ENCODE measurements at regions not wholly inside any gene's neighbourhood (a gene's known extent, or its start where the extent isn't known, plus 50 kb on each side); places are given as distances from the start of the nearest gene placed in this dataset.

GRCh38 chr20:37638527-37638926, 55.3 kb upstream of the CTNNBL1 start:
- FAIRE-seq: no peak
- CTCF ChIA-PET: no interaction called here
- POLR2A ChIA-PET: no interaction called here

GRCh38 chr20:37636977-37637376, 56.9 kb upstream of the CTNNBL1 start:
- CTCF ChIA-PET: no interaction called here

More at GRCh38 chr20:37638527-37638926, 55.3 kb upstream of the CTNNBL1 start:
- no peaks in the 10 kb centered on the region for H3K9me1 ChIP-seq (replicated peaks; ENCODE audit: control insufficient read depth, extremely low read depth, insufficient read depth, low read length)
- no peaks in the 10 kb centered on the region for H3K79me2 ChIP-seq (ENCODE audit: control insufficient read depth, insufficient read depth, low read length)
- no peaks in the 10 kb centered on the region for H3K4me1 ChIP-seq (ENCODE audit: control insufficient read depth, extremely low read depth, insufficient read depth, low read length)
- dilution Hi-C loops (cut with MboI; ENCODE audit: extremely low pct_ligation_motif_present, low sequenced_read_pairs) (no loop called here), intact Hi-C loops (cut with micrococcal nuclease) (no loop called here)
- no peak for TF ChIP-seq JUN (IDR thresholded peaks at IDR 0.05; ENCODE audit: borderline replicate concordance, insufficient read depth, insufficient read length, low read depth)
- TF ChIP-seq EZH2 (IDR thresholded peaks at IDR 0.05; ENCODE audit: borderline replicate concordance, low read depth, low read length, severe bottlenecking): no peak
- TF ChIP-seq GATA2 (IDR thresholded peaks at IDR 0.05; ENCODE audit: insufficient read depth, insufficient read length, low read depth, low read length): no peak
- TF ChIP-seq POLR2A (IDR thresholded peaks at IDR 0.05; ENCODE audit: low read depth, low read length): no peak
- TF ChIP-seq CTCF (IDR thresholded peaks at IDR 0.05; ENCODE audit: extremely low read depth in 1 of 2, insufficient read depth in 1 of 2, low read depth in 1 of 2, low read length in 2 of 2): no peak
- no peak for TF ChIP-seq MYC (IDR thresholded peaks at IDR 0.05; ENCODE audit: low read depth, low read length)
- H3K9ac ChIP-seq (replicated peaks; ENCODE audit: extremely low read depth, insufficient read depth, low read length): no peak overlapping the region
- DNase-seq (ENCODE audit: low read depth, low spot score): no peak
- peaks cover 12 to 17% of the 10 kb centered on the region in 2 experiments for H3K27me3 ChIP-seq (ENCODE audit: control insufficient read depth in 2 of 2, insufficient read depth in 2 of 2, low read length in 2 of 2)
- H3K27ac ChIP-seq (ENCODE audit: insufficient read depth, low read depth, low read length): no peak overlapping the region
- no peak overlapping the region for H3K4me3 ChIP-seq (replicated peaks in 1 of 3; ENCODE audit: insufficient read depth in 1 of 3, low read depth in 1 of 3, low read length in 3 of 3)
- no peaks in the 10 kb centered on the region for H3K9me3 ChIP-seq (replicated peaks; ENCODE audit: control insufficient read depth, insufficient read depth, low read length)
- H4K20me1 ChIP-seq (replicated peaks; ENCODE audit: control insufficient read depth, extremely low read depth, insufficient read depth, low read length): no peaks in the 10 kb centered on the region
- H2AFZ ChIP-seq (ENCODE audit: low read depth, low read length): no peak overlapping the region
- BruUV-seq (replicated peaks): no TSS peak
- H3K4me2 ChIP-seq (ENCODE audit: insufficient read depth, low read length): no peak overlapping the region
- H3K36me3 ChIP-seq (ENCODE audit: control insufficient read depth in 2 of 2, extremely low read depth in 1 of 2, insufficient read depth in 2 of 2, low read length in 2 of 2): no peaks in the 10 kb centered on the region

More at GRCh38 chr20:37636977-37637376, 56.9 kb upstream of the CTNNBL1 start:
- dilution Hi-C loops (cut with MboI; ENCODE audit: extremely low pct_ligation_motif_present, low sequenced_read_pairs) (no loop called here), intact Hi-C loops (cut with micrococcal nuclease) (no loop called here)
- Histone ChIP-seq H3K9me1 (replicated peaks; ENCODE audit: control insufficient read depth, extremely low read depth, insufficient read depth, low read length) (no peaks in the 10 kb centered on the region), H3K79me2 (ENCODE audit: control insufficient read depth, insufficient read depth, low read length) (no peaks in the 10 kb centered on the region), H3K4me1 (ENCODE audit: control insufficient read depth, extremely low read depth, insufficient read depth, low read length) (no peaks in the 10 kb centered on the region), H2AFZ (ENCODE audit: low read depth, low read length) (no peak overlapping the region), H3K9me3 (replicated peaks; ENCODE audit: control insufficient read depth, insufficient read depth, low read length) (no peaks in the 10 kb centered on the region), H3K27me3 (ENCODE audit: control insufficient read depth in 2 of 2, insufficient read depth in 2 of 2, low read length in 2 of 2) (peaks cover 7 to 8% of the 10 kb centered on the region in 2 experiments), H4K20me1 (replicated peaks; ENCODE audit: control insufficient read depth, extremely low read depth, insufficient read depth, low read length) (no peaks in the 10 kb centered on the region), H3K9ac (replicated peaks; ENCODE audit: extremely low read depth, insufficient read depth, low read length) (no peak overlapping the region), H3K27ac (ENCODE audit: insufficient read depth, low read depth, low read length) (no peak overlapping the region), H3K4me2 (ENCODE audit: insufficient read depth, low read length) (no peak overlapping the region), H3K36me3 (ENCODE audit: control insufficient read depth in 2 of 2, extremely low read depth in 1 of 2, insufficient read depth in 2 of 2, low read length in 2 of 2) (no peaks in the 10 kb centered on the region), H3K4me3 (replicated peaks in 1 of 3; ENCODE audit: insufficient read depth in 1 of 3, low read depth in 1 of 3, low read length in 3 of 3) (no peak overlapping the region)
- TF ChIP-seq POLR2A (IDR thresholded peaks at IDR 0.05; ENCODE audit: low read depth, low read length) (no peak), EZH2 (IDR thresholded peaks at IDR 0.05; ENCODE audit: borderline replicate concordance, low read depth, low read length, severe bottlenecking) (no peak), CTCF (IDR thresholded peaks at IDR 0.05; ENCODE audit: extremely low read depth in 1 of 2, insufficient read depth in 1 of 2, low read depth in 1 of 2, low read length in 2 of 2) (no peak), POLR2AphosphoS5 (IDR thresholded peaks at IDR 0.05; ENCODE audit: insufficient read depth, low read depth, low read length) (no peak), GATA2 (IDR thresholded peaks at IDR 0.05; ENCODE audit: insufficient read depth, insufficient read length, low read depth, low read length) (no peak), FOS (IDR thresholded peaks at IDR 0.05; ENCODE audit: borderline replicate concordance, insufficient read depth, low read length) (no peak), JUN (IDR thresholded peaks at IDR 0.05; ENCODE audit: borderline replicate concordance, insufficient read depth, insufficient read length, low read depth) (no peak), MAX (IDR thresholded peaks at IDR 0.05; ENCODE audit: insufficient read depth, insufficient read length) (no peak), MYC (IDR thresholded peaks at IDR 0.05; ENCODE audit: low read depth, low read length) (no peak)
- POLR2A ChIA-PET: no interaction called here
- BruUV-seq (replicated peaks): no TSS peak
- DNase-seq (ENCODE audit: low read depth, low spot score): no peak
- FAIRE-seq: no peak
